Nephron progenitor cell (in vitro differentiated cells): ENCODE measurements at regions not wholly inside any gene's neighbourhood (a gene's known extent, or its start where the extent isn't known, plus 50 kb on each side); places are given as distances from the start of the nearest gene placed in this dataset.

Experiments used
- DNase-seq: peaks from one replicate; pipeline ENCODE4 v3.0.0; 2021
- H3K27ac Mint-ChIP-seq: 2 replicates; pipeline ENCODE4 v1.8.0; 2021; ENCODE audit warnings: mild to moderate bottlenecking, moderate library complexity, mixed read lengths
- H3K27me3 Mint-ChIP-seq: 2 replicates; pipeline ENCODE4 v1.8.0; 2021; ENCODE audit warnings: mild to moderate bottlenecking, low read depth, mixed read lengths; ENCODE audit not compliant: poor library complexity
- H3K36me3 Mint-ChIP-seq: 2 replicates; pipeline ENCODE4 v1.8.0; 2021; ENCODE audit warnings: low read depth, mixed read lengths
- H3K4me1 Mint-ChIP-seq: 2 replicates; pipeline ENCODE4 v1.8.0; 2021; ENCODE audit warnings: mixed read lengths
- H3K4me3 Mint-ChIP-seq: 2 replicates; pipeline ENCODE4 v1.8.0; 2021; ENCODE audit warnings: mild to moderate bottlenecking, moderate library complexity, mixed read lengths
- H3K9me3 Mint-ChIP-seq: 2 replicates; pipeline ENCODE4 v1.8.0; 2021; ENCODE audit warnings: mild to moderate bottlenecking, moderate library complexity, mixed read lengths
- CTCF ChIP-seq: fragments of 200-600 bp; sonication (generic); IDR thresholded peaks from 2 replicates; pipeline ENCODE4 v1.5.0; 2021; ENCODE audit warnings: antibody characterized with exemption

- Mint-ChIP-seq H3K36me3 (no peaks in the 10 kb centered on the region), H3K4me3 (no peak overlapping the region), H3K27ac (no peak overlapping the region), H3K4me1 (no peaks in the 10 kb centered on the region), H3K27me3 (peaks cover 4% of the 10 kb centered on the region), H3K9me3 (peaks cover 30% of the 10 kb centered on the region)
- no peak for TF ChIP-seq CTCF
- no peak for DNase-seq
Measured at GRCh38 chr17:34067011-34067410, 188.1 kb upstream of the CCL2 start.

GRCh38 chr17:34068571-34068970 lies 186.5 kb upstream of the CCL2 start:
- Mint-ChIP-seq H3K27me3 (peaks cover 4% of the 10 kb centered on the region), H3K36me3 (no peaks in the 10 kb centered on the region), H3K4me1 (no peaks in the 10 kb centered on the region), H3K27ac (no peak overlapping the region), H3K4me3 (no peak overlapping the region), H3K9me3 (peaks cover 19% of the 10 kb centered on the region)
- TF ChIP-seq CTCF = no peak
- no peak for DNase-seq

- no peak for DNase-seq
- no peaks in the 10 kb centered on the region for H3K4me1 Mint-ChIP-seq
- H3K4me3 Mint-ChIP-seq = no peak overlapping the region
- peaks cover 6% of the 10 kb centered on the region for H3K9me3 Mint-ChIP-seq
- peaks cover 4% of the 10 kb centered on the region for H3K27me3 Mint-ChIP-seq
- H3K27ac Mint-ChIP-seq = no peak overlapping the region
- no peak for TF ChIP-seq CTCF
- H3K36me3 Mint-ChIP-seq = no peaks in the 10 kb centered on the region
Measured at GRCh38 chr17:34070712-34071111, 184.4 kb upstream of the CCL2 start.

GRCh38 chr17:34071886-34072420 lies 183.1 kb upstream of the CCL2 start:
- peaks cover 6% of the 10 kb centered on the region for H3K9me3 Mint-ChIP-seq
- no peaks in the 10 kb centered on the region for H3K4me1 Mint-ChIP-seq
- TF ChIP-seq CTCF = no peak
- peaks cover 4% of the 10 kb centered on the region for H3K27me3 Mint-ChIP-seq
- no peak overlapping the region for H3K27ac Mint-ChIP-seq
- H3K4me3 Mint-ChIP-seq = no peak overlapping the region
- no peaks in the 10 kb centered on the region for H3K36me3 Mint-ChIP-seq
- no peak for DNase-seq

GRCh38 chr17:34075076-34075475 lies 180.0 kb upstream of the CCL2 start:
- Mint-ChIP-seq H3K4me3 (no peak overlapping the region), H3K9me3 (peaks cover 6% of the 10 kb centered on the region), H3K27ac (no peak overlapping the region), H3K4me1 (peaks cover 24% of the 10 kb centered on the region), H3K27me3 (peaks cover 3% of the 10 kb centered on the region), H3K36me3 (no peaks in the 10 kb centered on the region)
- DNase-seq = no peak
- TF ChIP-seq CTCF = no peak
